GM10248 (cell line): ENCODE measurements at regions not wholly inside any gene's neighbourhood (a gene's known extent, or its start where the extent isn't known, plus 50 kb on each side); places are given as distances from the start of the nearest gene placed in this dataset.
"Not testable (repeated sequence)": the region's sequence is repeated elsewhere in the genome, so short reads cannot be mapped to it uniquely, and the experiment has no call there.

Experiments used
- CTCF ChIA-PET: fragments of 300-600 bp; sonication (Branson Sonifier 250); formaldehyde crosslinking; extraction: SDS; loops from one replicate; lab custom pipeline; 2021; ENCODE audit warnings: antibody characterized with exemption; lab: Yijun Ruan, JAX
- POLR2A ChIA-PET: fragments of 350-650 bp; sonication (Branson Sonifier 250); formaldehyde crosslinking; extraction: SDS; loops from one replicate; lab custom pipeline; 2020; ENCODE audit warnings: antibody characterized with exemption; lab: Yijun Ruan, JAX
- DNase-seq: peaks from one replicate; pipeline ENCODE4 v3.0.0; 2012; ENCODE audit errors: extremely low spot score
- TF ChIP-seq, protein P1 (sequence below): IDR thresholded peaks from 2 replicates; pipeline ENCODE4 v1.5.1; 2012; ENCODE audit warnings: mild to moderate bottlenecking, low read depth; ENCODE audit errors: extremely low read depth, missing control alignments, control extremely low read depth

DNA sequence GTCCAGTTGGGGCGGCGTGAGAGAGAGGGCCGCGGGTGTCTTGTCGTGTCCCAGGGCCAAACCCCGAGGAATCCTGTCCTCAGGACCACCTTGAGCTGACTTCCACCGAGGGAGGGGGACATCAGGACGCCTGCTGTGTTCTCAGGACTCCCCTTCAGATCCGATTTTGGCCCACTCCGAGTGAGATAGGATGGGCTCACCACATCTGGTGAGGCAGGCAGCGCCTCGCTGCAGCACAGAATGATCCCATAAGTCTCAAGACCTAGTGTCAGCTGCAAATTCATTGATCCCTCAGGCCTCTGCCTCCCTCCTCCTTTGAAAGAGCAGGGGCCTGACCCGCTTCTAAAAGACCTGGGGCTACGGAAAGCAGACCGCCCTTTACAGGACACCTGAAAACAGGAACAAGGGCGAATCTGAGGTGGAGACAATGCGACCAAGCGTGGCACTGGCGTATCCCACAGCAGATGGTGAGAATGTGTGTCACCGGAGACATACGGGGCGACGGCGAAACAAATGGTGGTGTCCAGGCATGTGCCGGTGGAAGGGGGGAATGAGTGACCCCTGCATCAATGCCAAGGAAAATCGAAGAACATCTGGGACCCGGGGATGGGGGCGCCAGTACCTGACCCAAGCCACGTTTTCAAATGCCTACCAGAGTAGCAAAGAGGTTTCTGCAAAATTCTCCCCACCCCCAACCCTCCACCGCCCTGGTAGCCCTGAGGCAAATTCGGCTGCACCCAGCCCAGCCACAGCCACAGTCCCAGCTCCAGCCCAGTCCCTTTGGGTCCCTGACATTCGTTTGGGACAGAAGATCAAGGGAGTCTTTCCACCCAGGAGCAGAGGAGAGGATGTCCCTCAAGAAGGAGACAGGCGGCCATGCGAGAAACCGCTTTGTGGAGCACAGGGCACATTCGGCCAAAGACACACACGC lies 162.1 kb upstream of the ZNF337 start:
- DNase-seq, result no peak
- ChIA-PET CTCF (no interaction called here), POLR2A (no interaction called here)
- TF ChIP-seq, protein P1, sequence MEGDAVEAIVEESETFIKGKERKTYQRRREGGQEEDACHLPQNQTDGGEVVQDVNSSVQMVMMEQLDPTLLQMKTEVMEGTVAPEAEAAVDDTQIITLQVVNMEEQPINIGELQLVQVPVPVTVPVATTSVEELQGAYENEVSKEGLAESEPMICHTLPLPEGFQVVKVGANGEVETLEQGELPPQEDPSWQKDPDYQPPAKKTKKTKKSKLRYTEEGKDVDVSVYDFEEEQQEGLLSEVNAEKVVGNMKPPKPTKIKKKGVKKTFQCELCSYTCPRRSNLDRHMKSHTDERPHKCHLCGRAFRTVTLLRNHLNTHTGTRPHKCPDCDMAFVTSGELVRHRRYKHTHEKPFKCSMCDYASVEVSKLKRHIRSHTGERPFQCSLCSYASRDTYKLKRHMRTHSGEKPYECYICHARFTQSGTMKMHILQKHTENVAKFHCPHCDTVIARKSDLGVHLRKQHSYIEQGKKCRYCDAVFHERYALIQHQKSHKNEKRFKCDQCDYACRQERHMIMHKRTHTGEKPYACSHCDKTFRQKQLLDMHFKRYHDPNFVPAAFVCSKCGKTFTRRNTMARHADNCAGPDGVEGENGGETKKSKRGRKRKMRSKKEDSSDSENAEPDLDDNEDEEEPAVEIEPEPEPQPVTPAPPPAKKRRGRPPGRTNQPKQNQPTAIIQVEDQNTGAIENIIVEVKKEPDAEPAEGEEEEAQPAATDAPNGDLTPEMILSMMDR, result no peak

DNA sequence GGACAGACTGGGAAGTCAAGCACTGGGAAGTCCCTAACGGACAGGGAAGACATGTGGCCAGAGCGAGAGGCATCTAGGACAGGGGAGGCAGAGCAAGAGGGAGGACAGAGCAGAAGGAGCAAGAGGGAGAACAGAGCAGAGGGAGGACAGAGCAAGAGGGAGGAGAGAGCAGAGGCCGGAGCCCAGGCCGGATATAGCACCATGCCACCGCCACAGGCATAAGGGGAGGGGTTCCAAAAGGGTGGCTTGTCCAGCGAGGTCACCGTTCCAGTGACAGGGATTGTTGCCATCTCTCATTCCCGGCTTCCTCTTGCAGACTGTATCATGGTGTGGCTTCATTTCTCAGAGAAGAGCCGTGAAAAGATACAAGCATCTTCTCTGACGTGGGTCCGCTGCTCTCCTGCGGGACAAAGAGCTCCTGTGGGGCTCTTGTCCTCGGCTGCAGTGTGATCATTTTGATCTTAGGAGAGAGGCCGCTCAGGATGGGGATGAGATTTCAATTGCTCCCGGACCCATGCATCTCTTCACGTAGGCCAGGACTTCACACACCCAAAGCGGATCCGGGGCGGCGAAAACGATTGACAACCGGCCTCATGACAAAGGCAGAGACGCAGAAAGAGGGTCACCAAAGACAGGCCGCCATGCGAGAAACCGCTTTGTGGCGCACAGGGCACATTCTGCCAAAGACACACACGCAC lies 160.6 kb upstream of the ZNF337 start:
- DNase-seq, CTCF ChIA-PET: not testable (repeated sequence)
- POLR2A ChIA-PET, result interaction anchor here (0.6 kb wide), 1 partner anchor 804 kb away, joined by 4 read pairs; no protein-coding TSS in a partner anchor

DNA sequence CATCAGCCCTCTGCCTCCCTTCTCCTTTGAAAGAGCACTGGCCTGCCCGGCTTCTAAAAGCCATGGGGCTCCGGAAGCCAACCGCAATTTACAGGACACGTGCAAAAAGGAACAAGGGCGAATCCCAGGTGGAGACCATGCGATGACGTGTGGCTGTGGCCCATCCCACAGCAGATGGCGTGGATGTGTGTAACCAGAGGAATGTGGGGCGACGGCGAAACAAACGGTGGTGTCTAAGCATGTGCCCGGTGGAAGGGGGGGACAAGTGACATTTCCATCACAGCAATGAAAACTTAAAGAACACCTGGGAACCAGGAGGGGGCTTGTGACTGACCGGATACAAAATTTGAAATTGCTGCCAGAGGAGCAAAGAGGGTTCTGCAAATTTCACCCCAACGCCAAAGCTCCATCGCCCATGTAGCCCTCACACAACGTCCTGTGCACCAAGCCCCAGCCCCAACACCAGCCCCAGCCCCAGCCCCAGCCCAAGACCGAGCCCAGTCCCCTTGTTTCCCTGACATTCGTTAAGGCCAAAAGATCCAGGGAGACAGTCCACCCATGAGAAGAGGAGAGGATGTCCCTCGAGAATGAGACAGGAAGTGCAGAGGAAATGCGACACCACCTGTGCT lies 159.7 kb upstream of the ZNF337 start:
- ChIA-PET POLR2A (interaction anchor here (0.6 kb wide), 1 partner anchor 804 kb away, joined by 4 read pairs; no protein-coding TSS in a partner anchor), CTCF (no interaction called here)
- TF ChIP-seq, protein P1, result no peak
- DNase-seq, result no peak

DNA sequence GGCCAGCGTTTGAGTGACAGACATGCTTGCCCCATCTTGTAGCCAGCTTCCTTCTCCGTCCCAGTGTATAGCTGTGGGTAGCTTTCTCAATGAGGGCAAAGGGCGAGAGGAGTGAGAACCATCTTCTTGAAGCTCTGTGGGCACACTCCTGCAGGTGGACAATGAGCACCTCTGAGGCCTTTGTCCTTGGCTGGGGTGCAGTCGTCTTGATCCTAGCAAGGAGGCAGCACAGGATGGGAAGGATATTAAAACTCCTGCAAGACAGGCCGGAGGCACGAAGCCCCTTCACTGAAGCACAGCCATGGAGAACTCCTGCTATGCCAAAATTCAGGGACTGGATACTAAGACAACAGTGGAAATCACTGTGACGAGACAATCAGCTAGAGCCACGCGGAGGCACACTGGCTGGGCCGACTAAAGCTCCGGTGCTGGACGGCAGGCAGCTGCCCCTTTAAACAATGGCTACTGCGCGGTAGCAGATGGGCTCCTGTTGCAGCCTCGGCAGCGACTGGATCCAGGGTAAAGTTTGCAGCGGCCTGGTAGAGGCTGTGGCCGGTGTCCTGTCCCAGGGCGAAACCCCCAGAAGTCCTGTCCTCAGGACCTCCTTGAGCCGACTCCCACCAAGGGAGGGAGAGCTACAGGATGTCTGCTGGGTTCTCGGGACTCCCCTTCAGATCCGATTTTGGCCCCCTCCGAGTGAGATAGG lies 159.0 kb upstream of the ZNF337 start:
- DNase-seq, POLR2A ChIA-PET, CTCF ChIA-PET: not testable (repeated sequence)

DNA sequence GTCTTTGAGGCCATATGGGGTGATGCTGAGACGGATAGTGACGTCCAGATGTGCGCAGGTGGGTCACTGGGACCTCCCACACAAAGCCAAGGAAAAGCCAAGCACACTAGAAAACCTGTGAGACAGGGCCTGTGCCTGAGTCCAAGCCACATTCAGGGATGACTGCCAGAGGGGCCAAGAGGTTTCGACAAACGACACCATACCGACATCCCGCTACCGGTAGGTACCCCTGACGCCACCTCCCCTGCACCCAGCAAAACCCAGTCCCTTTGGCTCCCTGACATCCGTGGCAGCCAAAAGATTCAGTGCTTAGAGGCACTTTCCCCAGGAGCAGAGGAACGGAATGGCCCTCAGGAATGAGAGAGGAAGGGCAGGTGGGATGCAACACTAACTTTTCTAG lies 158.0 kb upstream of the ZNF337 start:
- CTCF ChIA-PET, DNase-seq, POLR2A ChIA-PET: not testable (repeated sequence)

DNA sequence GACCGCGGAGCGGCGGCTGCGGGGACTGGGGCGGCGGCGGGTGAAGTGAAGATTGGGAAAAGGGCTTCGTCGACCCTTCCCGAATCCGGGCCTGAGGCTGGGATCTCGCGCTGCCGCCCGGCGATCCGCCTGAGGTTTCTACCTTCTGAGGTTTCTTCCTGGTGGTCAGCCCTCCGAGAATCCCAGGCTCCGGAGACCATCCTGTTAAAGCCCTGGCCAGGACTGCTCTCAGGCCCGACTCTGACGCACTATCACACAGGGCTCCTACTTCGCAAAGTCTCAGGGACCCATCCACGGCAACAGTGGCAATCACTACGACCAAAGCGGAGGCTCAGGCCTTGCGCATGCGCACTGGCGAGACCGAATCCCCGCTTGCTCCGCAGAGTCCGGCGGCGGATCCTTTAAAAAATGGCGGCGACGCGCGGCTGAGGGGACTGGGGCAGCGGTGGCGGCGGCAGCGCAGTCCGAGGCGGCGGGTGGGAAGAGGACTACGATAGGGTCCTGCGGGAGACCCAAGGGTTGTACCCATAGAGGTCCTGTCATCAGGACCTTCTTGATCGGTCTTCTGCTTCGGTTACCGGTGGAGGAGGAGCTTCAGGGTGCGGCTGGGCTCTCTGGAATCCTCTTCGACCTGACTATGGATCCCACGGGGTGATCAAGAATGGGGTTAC lies 157.2 kb upstream of the ZNF337 start:
- CTCF ChIA-PET, POLR2A ChIA-PET: not testable (repeated sequence)
- DNase-seq, result peak; percentile 73

DNA sequence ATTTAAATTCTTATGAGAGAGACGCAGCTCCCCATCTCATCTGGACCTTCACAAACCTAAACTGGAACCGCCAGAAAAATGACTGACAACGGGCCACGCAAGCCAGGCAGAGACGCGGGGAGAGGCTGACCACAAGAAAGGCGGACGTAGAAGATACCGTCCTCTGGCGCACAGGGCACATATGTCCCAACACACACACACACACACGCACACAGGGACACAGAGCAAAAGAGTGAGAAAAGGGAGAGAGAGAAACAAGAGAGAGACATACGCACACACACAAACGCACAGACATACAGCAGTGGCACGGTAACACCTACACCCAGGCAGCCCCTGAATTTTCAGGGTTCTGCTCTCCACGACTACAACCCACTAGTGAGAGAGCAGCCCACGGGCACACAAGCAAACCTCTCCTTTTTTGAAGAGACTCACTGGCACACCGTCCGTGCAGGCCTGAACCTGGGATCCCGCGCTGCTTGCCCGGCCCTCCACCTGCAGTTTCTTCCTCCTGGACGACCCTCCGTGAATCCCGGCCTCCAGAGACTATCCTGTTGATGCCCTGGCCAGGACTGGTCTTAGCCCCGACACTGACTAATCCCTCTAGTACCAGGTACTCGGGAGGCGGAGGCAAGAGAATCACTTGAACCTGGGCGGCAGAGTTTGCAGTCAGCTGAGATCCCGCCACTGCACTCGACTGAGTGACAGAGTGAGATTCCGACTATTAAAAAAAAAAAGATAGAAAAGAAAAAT lies 156.5 kb upstream of the ZNF337 start:
- CTCF ChIA-PET, DNase-seq, POLR2A ChIA-PET: not testable (repeated sequence)

DNA sequence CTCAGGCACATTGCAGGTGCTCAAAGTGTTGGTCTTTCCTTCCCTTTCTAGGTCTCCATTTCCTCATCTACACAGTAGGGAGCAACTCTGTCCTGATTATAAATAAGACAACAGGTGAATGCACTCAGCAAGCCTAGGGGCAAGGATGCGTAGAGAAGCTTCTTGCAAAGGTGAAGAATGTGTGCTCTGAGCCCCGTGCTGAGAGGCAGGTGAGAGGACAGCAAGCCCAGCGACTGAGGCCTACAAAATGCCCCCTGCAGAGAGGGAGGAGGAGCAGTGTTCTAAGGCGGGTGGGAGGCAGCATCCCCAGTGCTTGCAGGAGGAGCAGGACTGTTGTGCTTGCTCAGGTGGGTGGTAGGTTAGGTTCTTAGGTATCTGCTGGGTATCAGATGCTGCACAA lies 153.5 kb upstream of the ZNF337 start:
- DNase-seq, CTCF ChIA-PET, POLR2A ChIA-PET: not testable (repeated sequence)

DNA sequence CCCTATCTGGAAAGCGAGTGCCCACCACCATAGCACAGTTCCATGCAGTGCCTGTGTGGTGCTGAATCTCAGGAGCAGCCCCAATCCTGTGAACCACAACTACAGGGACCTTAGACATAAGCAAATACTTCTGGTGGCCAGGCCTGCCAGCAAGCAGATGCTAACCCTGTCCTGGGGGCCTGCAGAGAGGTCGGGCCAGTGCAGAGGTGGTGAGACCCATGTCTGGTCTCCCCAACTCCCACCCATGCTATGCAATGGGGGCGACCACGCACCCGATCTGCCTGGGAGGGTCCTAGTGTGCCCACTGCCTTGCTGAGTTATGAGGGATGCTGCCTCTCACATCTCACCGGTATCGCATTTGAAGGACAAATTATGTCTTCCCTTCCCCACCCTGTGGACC lies 151.6 kb upstream of the ZNF337 start:
- TF ChIP-seq, protein P1, result no peak
- CTCF ChIA-PET, result no interaction called here
- POLR2A ChIA-PET, result no interaction called here
- DNase-seq, result no peak

DNA sequence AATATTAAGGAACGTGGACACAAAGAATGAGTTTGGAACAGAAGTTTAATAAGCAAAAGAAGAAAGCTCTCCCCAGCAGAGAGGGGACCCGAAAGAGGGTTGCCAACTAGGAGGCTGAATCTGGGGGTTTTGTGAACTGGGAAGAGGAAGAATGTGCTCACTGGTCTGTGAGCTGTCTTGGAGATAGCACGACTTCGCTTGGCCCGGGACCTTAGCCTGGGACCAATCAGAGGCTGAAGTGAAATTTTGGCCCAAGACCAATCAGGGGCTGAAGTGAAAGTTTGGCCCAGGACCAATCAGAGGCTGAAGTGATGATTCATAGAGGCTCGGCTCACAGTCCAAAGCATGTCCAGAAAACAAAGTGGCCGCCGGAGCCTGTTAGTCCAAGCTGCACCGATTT lies 148.0 kb upstream of the ZNF337 start:
- CTCF ChIA-PET, DNase-seq, POLR2A ChIA-PET: not testable (repeated sequence)

DNA sequence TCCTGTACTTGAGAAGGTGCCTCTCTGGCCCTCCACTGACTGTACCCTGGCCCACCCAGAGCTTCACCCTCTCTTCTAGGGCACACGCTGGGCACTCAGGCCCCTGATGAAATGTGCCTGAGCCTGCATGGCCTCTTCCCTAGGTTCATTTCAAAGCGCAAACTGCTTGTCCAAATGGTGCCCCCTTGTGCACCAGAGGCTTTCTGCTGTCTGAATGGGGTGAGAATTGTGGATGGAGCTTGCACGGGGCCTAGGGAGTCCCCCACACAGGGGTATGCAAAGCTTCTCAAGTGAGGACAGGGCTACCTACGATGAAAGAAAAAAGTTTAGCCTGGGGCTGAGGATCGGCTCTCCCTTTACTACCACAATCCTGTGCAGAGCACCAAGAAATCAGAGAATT lies 116.9 kb upstream of the ZNF337 start:
- CTCF ChIA-PET, POLR2A ChIA-PET, DNase-seq: not testable (repeated sequence)
